ENCODE measurements at regions not wholly inside any gene's neighbourhood (a gene's known extent, or its start where the extent isn't known, plus 50 kb on each side); places are given as distances from the start of the nearest gene placed in this dataset.
"Not testable (repeated sequence)": the region's sequence is repeated elsewhere in the genome, so short reads cannot be mapped to it uniquely, and the experiment has no call there.

DNA sequence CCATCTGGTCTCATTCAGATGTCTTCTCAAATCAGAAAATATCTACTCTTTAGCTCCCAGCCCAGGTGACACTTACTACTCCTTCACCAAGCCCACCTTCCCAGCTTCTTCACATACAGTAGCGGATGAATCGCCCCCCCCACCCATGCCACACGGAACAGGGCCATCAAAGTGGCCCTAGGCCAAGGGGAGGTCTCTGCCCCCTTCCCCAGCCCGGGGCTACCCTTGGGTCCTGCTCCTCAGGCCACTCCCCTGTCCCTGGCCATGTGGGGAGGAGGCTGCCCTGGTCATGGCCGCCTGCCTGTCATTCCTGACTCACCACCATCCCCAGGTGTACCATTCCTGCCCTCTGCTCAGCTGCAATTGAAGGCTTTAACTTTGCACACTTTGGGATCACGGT is 142.8 kb downstream of the NECTIN1 start:
- H3K9me3 ChIP-seq (replicated peaks in 1 of 11) = peaks cover 0 to 9% (median 0%) of the 10 kb centered on the region in 11 experiments; a peak in 3 of 22 replicates
- TF ChIP-seq Cebpa-rat (IDR thresholded peaks at IDR 0.05) = no peak
- H4K20me1 ChIP-seq = no peaks in the 10 kb centered on the region; a peak in 1 of 22 replicates
- H3K36me3 ChIP-seq = no peaks in the 10 kb centered on the region
- no peak overlapping the region for H3K4me2 ChIP-seq
- peaks cover 20 to 35% (median 26%) of the 10 kb centered on the region in 10 experiments; a peak in 19 of 20 replicates for H3K4me1 ChIP-seq
- no peak overlapping the region for H3K9ac ChIP-seq
- no peak overlapping the region for H3K4me3 ChIP-seq
- H3K27me3 ChIP-seq = peaks cover 11 to 20% (median 15%) of the 10 kb centered on the region in 11 experiments; a peak in 19 of 22 replicates
- H3K27ac ChIP-seq = no peak overlapping the region

DNA sequence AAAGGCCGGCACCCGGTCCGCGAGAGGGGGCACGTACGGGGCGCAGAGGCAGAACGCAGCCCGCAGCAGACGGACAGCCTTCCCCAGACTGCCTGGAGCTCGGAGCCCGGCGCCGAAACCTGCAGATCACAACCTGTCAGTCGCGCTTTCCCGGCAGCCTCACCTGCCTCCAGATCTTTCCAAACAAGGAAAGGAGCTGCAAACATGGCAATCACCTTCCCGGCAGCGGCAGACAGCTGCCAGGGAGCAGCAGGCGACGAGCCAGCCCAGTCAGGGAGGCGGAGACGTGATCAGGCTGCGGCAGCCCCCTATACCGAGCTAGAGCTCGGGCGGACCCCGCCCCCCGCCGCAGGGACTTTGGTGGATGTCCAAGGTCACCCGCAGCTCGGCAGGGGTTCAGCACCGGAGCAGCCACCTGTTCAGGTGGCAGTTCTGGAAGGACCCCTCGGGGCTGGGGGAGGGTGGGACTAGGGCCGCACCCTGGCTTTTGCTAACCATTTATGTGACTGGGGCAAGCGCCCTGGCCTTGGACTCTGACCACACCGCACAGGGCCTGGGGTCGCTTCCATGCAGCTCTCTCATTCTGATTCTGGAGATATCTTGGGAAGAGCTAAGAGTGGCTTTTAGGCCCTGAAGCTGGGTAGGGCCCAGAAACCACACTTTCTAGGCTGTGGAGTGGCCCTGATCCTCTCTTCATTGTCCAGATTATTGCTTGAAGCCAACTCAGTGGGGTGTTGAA is 143.8 kb downstream of the NECTIN1 start:
- Histone ChIP-seq H3K4me1 (peaks cover 23 to 30% (median 26%) of the 10 kb centered on the region in 10 experiments; a peak in 19 of 20 replicates), H3K9me3 (replicated peaks in 1 of 11) (peaks cover 0 to 12% (median 7%) of the 10 kb centered on the region in 11 experiments; a peak in 19 of 22 replicates), H4K20me1 (no peaks in the 10 kb centered on the region; a peak in 1 of 22 replicates), H3K9ac (peak overlapping the region; percentile 52 to 75 (median 70); a peak in 21 of 22 replicates), H3K36me3 (no peaks in the 10 kb centered on the region), H3K4me3 (peak overlapping the region; percentile 44 to 68 (median 61)), H3K27me3 (peaks cover 11 to 20% (median 15%) of the 10 kb centered on the region in 11 experiments; a peak in 19 of 22 replicates), H3K27ac (peak overlapping the region in 9 of 11 experiments; percentile 52 to 75 (median 68); a peak in 18 of 22 replicates), H3K4me2 (peak overlapping the region; percentile 89 to 100 (median 100))
- TF ChIP-seq Cebpa-rat (IDR thresholded peaks at IDR 0.05) = no peak

DNA sequence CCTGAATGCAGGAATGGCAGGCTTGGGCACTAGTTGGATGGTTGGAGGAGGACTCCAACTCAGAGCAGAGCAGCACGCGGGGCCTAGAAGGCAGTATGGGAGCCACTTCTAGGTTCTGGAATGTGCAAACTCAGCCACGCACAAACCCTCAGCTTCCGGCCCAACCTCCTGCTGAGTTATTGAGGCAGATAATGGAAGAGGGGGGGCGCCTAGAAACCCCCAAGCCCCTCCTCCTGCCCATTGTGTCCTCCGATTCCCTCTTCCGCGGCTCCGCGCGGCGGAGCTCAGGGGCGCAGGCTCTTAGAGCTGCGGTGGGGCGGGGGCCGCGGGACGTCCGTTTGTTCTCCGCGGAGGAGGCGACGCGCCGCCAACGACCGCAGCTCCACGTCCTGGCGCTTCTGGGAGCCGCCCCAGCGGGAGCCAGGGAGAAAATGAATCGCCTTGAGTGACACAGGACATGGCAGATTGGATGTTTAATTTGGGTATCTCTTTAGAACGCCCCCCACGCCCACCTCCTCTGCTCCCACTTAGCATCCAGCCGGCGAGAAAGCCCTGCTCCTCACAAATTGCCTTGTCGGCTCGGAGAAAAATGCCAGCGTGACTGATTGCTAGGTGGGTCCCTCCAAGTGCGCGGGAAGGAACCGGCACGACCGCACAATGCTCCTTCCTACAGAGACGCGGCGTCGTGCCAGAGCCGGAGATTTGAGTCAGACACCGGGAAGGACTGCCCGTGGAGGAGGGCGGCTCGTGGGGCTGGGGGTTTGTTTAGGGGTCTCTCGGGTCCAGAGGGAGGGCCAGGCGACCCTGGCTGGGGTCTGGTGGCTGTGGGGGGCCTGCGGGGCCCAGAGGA is 144.6 kb downstream of the NECTIN1 start:
- Histone ChIP-seq H4K20me1 (no peaks in the 10 kb centered on the region; a peak in 1 of 22 replicates), H3K4me3 (peak overlapping the region; percentile 44 to 68 (median 61)), H3K9me3 (replicated peaks in 1 of 11) (peaks cover 6 to 17% (median 14%) of the 10 kb centered on the region in 11 experiments; a peak in 19 of 22 replicates), H3K4me1 (peaks cover 23 to 28% (median 25%) of the 10 kb centered on the region in 10 experiments; a peak in 19 of 20 replicates), H3K4me2 (peak overlapping the region; percentile 89 to 100 (median 100)), H3K27me3 (peaks cover 11 to 20% (median 15%) of the 10 kb centered on the region in 11 experiments; a peak in 19 of 22 replicates), H3K36me3 (no peaks in the 10 kb centered on the region), H3K27ac (peak overlapping the region in 9 of 11 experiments; percentile 52 to 75 (median 68); a peak in 19 of 22 replicates), H3K9ac (peak overlapping the region; percentile 52 to 75 (median 70); a peak in 21 of 22 replicates)
- no peak for TF ChIP-seq Cebpa-rat (IDR thresholded peaks at IDR 0.05)

DNA sequence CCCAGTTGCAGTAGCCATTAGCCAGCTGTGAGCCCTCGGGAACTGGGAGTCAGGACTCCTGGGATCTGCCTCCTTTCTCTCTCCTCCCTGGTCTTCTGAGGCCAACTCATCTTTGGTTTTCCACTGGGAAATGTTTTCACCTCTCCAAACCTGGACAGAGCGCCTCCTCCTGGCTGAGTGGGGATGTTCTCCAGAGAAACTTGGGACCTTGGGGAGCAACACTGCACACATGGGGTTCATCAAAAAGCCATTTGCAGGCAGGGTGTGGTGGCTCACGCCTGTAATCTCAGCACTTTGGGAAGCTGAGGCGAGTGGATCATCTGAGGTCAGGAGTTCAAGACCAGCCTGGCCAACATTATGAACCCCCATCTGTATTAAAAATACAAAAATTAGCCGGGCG is 145.4 kb downstream of the NECTIN1 start:
- Histone ChIP-seq H3K9ac (0 out of 22 replicates have a peak overlapping the region, but pooled peaks of 1 of the 11 experiments have one; percentile 74), H3K9me3 (replicated peaks in 1 of 11) (peaks cover 7 to 20% (median 16%) of the 10 kb centered on the region in 11 experiments; a peak in 19 of 22 replicates), H3K36me3 (no peaks in the 10 kb centered on the region), H4K20me1 (no peaks in the 10 kb centered on the region; a peak in 1 of 22 replicates), H3K4me1 (peaks cover 23 to 30% (median 26%) of the 10 kb centered on the region in 10 experiments; a peak in 19 of 20 replicates), H3K4me3 (no peak overlapping the region), H3K27me3 (peaks cover 11 to 20% (median 15%) of the 10 kb centered on the region in 11 experiments; a peak in 19 of 22 replicates), H3K27ac (peak overlapping the region in 3 of 11 experiments; percentile 68 to 69 (median 69); a peak in 4 of 22 replicates), H3K4me2 (peak overlapping the region; percentile 89 to 100 (median 100); a peak in 20 of 22 replicates)
- TF ChIP-seq Cebpa-rat (IDR thresholded peaks at IDR 0.05) = no peak

DNA sequence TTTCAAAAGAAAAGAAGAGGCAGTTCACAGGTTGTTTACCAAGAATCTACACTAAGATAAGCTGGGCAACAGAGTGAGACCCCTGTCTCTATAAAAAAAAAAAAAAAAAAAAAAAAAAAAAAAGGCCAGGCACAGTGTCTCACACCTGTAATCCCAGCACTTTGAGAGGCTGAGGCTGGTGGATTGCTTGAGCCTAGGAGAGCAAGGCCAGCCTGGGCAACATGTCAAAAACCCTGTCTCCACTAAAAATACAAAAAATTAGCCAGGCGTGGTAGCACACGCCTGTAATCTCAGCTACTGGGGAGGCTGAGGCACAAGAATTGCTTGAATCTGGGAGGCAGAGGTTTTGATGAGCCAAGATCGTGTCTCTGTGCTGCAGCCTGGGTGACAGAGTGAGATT is 147.6 kb downstream of the NECTIN1 start:
- not testable (repeated sequence) for H3K9ac ChIP-seq, H3K27ac ChIP-seq, H3K4me2 ChIP-seq, H3K36me3 ChIP-seq, H3K4me3 ChIP-seq, H4K20me1 ChIP-seq
- Histone ChIP-seq H3K9me3 (replicated peaks in 1 of 11) (peaks cover 7 to 22% (median 16%) of the 10 kb centered on the region in 11 experiments; a peak in 19 of 22 replicates), H3K27me3 (peaks cover 11 to 20% (median 15%) of the 10 kb centered on the region in 11 experiments; a peak in 19 of 22 replicates), H3K4me1 (peaks cover 23 to 36% (median 26%) of the 10 kb centered on the region in 10 experiments; a peak in 19 of 20 replicates)

DNA sequence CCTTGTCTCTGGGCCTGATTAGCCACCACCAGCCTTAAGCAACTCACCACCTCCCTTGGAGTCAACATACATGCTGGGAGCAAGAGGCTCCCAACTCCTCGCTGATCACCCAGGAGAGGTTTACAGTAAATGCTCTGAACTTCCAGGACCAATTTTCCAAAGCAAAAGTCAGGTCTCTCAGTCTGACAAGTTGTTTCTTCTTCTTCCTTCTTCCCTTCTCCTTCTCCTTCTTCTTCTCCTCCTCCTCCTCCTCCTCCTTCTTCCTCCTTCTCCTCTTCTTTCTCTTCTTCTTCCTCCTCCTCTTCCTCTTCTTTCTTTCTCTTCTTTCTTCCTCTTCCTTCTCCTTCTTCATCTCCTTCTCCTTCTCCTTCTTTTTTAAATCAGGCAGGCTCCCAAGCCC is 148.2 kb downstream of the NECTIN1 start:
- Histone ChIP-seq H3K9ac (no peak overlapping the region), H3K4me3 (no peak overlapping the region), H3K36me3 (no peaks in the 10 kb centered on the region), H3K4me1 (peaks cover 23 to 34% (median 26%) of the 10 kb centered on the region in 10 experiments; a peak in 19 of 20 replicates), H4K20me1 (no peaks in the 10 kb centered on the region; a peak in 1 of 22 replicates), H3K27ac (no peak overlapping the region), H3K27me3 (peaks cover 9 to 16% (median 11%) of the 10 kb centered on the region in 11 experiments; a peak in 19 of 22 replicates), H3K4me2 (peak overlapping the region in 2 of 11 experiments; percentile 13 to 49; a peak in 1 of 22 replicates), H3K9me3 (replicated peaks in 1 of 11) (peaks cover 7 to 22% (median 16%) of the 10 kb centered on the region in 11 experiments; a peak in 19 of 22 replicates)
- TF ChIP-seq Cebpa-rat (IDR thresholded peaks at IDR 0.05) = no peak

DNA sequence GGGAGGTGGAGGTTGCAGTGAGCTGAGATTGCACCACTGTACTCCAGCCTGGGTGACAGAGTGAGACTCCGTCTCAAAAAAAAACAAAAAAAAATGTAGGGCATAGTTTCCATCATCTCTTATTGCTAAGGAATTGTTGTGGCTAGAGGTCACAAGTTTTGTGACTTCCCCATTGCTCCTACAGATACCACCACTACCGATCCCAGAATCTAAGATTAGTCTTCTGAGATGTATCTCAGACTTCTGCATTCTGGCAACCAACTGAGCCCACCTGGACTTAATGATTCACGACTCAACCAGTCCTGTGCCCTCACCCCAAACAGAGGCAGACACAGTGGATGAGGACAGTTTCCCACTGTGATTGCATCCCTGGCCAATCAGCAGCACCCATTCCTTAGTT is 148.9 kb downstream of the NECTIN1 start:
- Histone ChIP-seq H3K9ac (no peak overlapping the region), H4K20me1 (no peaks in the 10 kb centered on the region), H3K4me1 (peaks cover 19 to 33% (median 25%) of the 10 kb centered on the region in 10 experiments; a peak in 19 of 20 replicates), H3K4me3 (no peak overlapping the region), H3K4me2 (0 out of 22 replicates have a peak overlapping the region, but pooled peaks of 1 of the 11 experiments have one; percentile 13), H3K36me3 (no peaks in the 10 kb centered on the region), H3K27ac (no peak overlapping the region), H3K9me3 (replicated peaks in 1 of 11) (peaks cover 7 to 22% (median 16%) of the 10 kb centered on the region in 11 experiments; a peak in 19 of 22 replicates), H3K27me3 (peaks cover 2 to 11% (median 4%) of the 10 kb centered on the region in 11 experiments; a peak in 17 of 22 replicates)
- no peak for TF ChIP-seq Cebpa-rat (IDR thresholded peaks at IDR 0.05)

DNA sequence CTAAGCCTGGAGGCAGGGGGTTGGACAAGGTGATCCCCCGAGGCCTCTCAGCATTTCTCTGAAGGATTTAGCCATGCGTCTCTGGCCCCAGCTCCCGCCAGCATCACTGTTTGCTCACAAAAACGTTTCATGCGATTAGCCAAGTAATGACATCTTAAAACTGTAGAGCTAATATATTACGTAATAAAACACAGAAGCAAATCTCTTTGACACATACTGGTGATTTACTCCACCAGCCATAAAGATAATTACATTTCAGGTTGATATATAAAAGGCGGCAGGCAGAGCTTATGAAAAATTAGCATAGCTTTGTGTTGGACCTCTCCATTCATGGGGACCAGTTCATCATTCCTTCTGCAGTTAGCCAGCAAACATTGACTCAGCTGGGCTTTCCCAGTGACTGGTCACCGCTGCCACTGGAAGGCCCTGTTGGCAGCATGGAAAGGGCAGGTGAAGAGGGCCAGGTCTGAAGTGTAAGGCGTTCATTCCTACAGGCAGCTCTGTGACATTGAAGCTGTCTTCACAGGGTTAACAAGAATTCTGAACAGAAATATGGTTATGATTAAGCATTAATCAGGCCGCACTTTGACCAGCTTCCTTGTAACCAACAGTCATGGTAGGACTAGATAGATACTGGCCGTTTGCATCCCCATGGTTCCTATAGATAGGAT is 150.3 kb downstream of the NECTIN1 start:
- peak overlapping the region in 2 of 11 experiments; percentile 9 to 13; a peak in 1 of 22 replicates for H3K4me2 ChIP-seq
- no peaks in the 10 kb centered on the region for H4K20me1 ChIP-seq
- no peaks in the 10 kb centered on the region for H3K27me3 ChIP-seq
- peaks cover 15 to 33% (median 24%) of the 10 kb centered on the region in 10 experiments for H3K4me1 ChIP-seq
- TF ChIP-seq Cebpa-rat (IDR thresholded peaks at IDR 0.05) = peak in 4 of 11 experiments; percentile 10 to 82 (median 33); a peak in 3 of 22 replicates
- peaks cover 7 to 22% (median 16%) of the 10 kb centered on the region in 11 experiments; a peak in 19 of 22 replicates for H3K9me3 ChIP-seq (replicated peaks in 1 of 11)
- no peak overlapping the region for H3K27ac ChIP-seq
- H3K36me3 ChIP-seq = no peaks in the 10 kb centered on the region
- no peak overlapping the region for H3K9ac ChIP-seq
- H3K4me3 ChIP-seq = no peak overlapping the region

All from BLaER1 treated with 17β-estradiol and CSF1 and Interleukin-3, amounts not matched to agents 10 nM and 100 nM (cell line).